Keratinocyte (primary cell): ENCODE measurements at regions not wholly inside any gene's neighbourhood (a gene's known extent, or its start where the extent isn't known, plus 50 kb on each side); places are given as distances from the start of the nearest gene placed in this dataset.

ENCODE experiments used
- DNase-seq: peaks from one replicate; pipeline ENCODE4 v3.0.0-alpha.2; 2011; ENCODE audit warnings: low read depth, missing footprints, low spot score
- FAIRE-seq: peaks from 2 replicates; lab custom pipeline; 2011; peaks lifted over from hg19 to GRCh38; lab: Jason Lieb, UNC
- H2AFZ ChIP-seq: 2 replicates; pipeline ENCODE4 v1.6.0; 2012; ENCODE audit warnings: low read length, control low read depth, inconsistent platforms; ENCODE audit not compliant: control insufficient read depth
- H3K27ac ChIP-seq: 2 replicates; pipeline ENCODE4 v1.5.1; 2011; ENCODE audit warnings: low read length; ENCODE audit not compliant: control insufficient read depth, insufficient read depth
- H3K27me3 ChIP-seq: 3 replicates; pipeline ENCODE4 v1.6.0; 2011; ENCODE audit warnings: low read length; ENCODE audit not compliant: control insufficient read depth, insufficient read depth; ENCODE audit errors: extremely low read depth
- H3K36me3 ChIP-seq, 2 experiments: 2 replicates in 1 of 2; 3 replicates in 1 of 2; pipeline ENCODE4 v1.5.1; 2011; ENCODE audit warnings: low read length in 2 of 2, mild to moderate bottlenecking in 1 of 2; ENCODE audit not compliant: control insufficient read depth in 2 of 2, insufficient read depth in 2 of 2; ENCODE audit errors: extremely low read depth in 1 of 2
- H3K4me1 ChIP-seq: 3 replicates; pipeline ENCODE4 v1.5.1; 2011; ENCODE audit warnings: low read length; ENCODE audit not compliant: control insufficient read depth, insufficient read depth; ENCODE audit errors: extremely low read depth
- H3K4me2 ChIP-seq: 3 replicates; pipeline ENCODE4 v1.6.0; 2011; ENCODE audit warnings: low read depth, low read length; ENCODE audit not compliant: control insufficient read depth, insufficient read depth; ENCODE audit errors: extremely low read depth
- H3K4me3 ChIP-seq, 3 experiments: fragments of 200-600 bp in 1 of 3; sonication (generic) in 1 of 3; 2 replicates in 2 of 3; 3 replicates in 1 of 3; pipeline ENCODE4 v1.5.1; 2011 to 2016; ENCODE audit warnings: low read length in 3 of 3, mild to moderate bottlenecking in 3 of 3, control low read depth in 2 of 3, inconsistent platforms in 1 of 3, low read depth in 1 of 3, mixed read lengths in 1 of 3, mixed run types in 1 of 3, moderate library complexity in 1 of 3; ENCODE audit not compliant: control insufficient read depth in 2 of 3, insufficient read depth in 2 of 3; ENCODE audit errors: extremely low read depth in 1 of 3
- H3K79me2 ChIP-seq: 2 replicates; pipeline ENCODE4 v1.6.0; 2012; ENCODE audit warnings: low read length; ENCODE audit not compliant: control insufficient read depth, insufficient read depth
- H3K9ac ChIP-seq: 3 replicates; pipeline ENCODE4 v1.6.0; 2011; ENCODE audit warnings: low read length; ENCODE audit not compliant: control insufficient read depth, insufficient read depth; ENCODE audit errors: extremely low read depth
- H3K9me1 ChIP-seq: 3 replicates; pipeline ENCODE4 v1.6.0; 2011; ENCODE audit warnings: low read length; ENCODE audit not compliant: control insufficient read depth, insufficient read depth; ENCODE audit errors: extremely low read depth
- H3K9me3 ChIP-seq: 2 replicates; pipeline ENCODE4 v1.5.1; 2012; ENCODE audit warnings: low read depth, low read length; ENCODE audit not compliant: control insufficient read depth
- H4K20me1 ChIP-seq: 3 replicates; pipeline ENCODE4 v1.6.0; 2011; ENCODE audit warnings: low read length; ENCODE audit not compliant: control insufficient read depth, insufficient read depth; ENCODE audit errors: extremely low read depth
- CTCF ChIP-seq, 3 experiments: IDR thresholded peaks in 1 of 3; conservative IDR thresholded peaks in 1 of 3; optimal IDR thresholded peaks in 1 of 3; 2 replicates in 2 of 3; 3 replicates in 1 of 3; pipeline versions ENCODE3 to v1.5.1; 2011; ENCODE audit warnings: low read length in 3 of 3, mild to moderate bottlenecking in 3 of 3, moderate library complexity in 2 of 3, control low read depth in 1 of 3, inconsistent platforms in 1 of 3; ENCODE audit not compliant: insufficient read depth in 2 of 3; ENCODE audit errors: extremely low read depth in 1 of 3
- EZH2 ChIP-seq: IDR thresholded peaks from one replicate; pipeline ENCODE4 v1.6.1; 2012; ENCODE audit warnings: inconsistent platforms, mild to moderate bottlenecking, low read length, moderate library complexity
- dilution Hi-C: fragments of 300-500 bp; cut with MboI; formaldehyde crosslinking; loops from one replicate; pipeline ENCODE4 v1.7.0; 2020; ENCODE audit warnings: low sequenced_read_pairs; ENCODE audit not compliant: extremely low pct_ligation_motif_present

- Histone ChIP-seq H3K4me3 (no peak overlapping the region), H3K9ac (no peak overlapping the region), H4K20me1 (no peaks in the 10 kb centered on the region), H3K27ac (no peak overlapping the region), H3K79me2 (no peaks in the 10 kb centered on the region), H3K36me3 (no peaks in the 10 kb centered on the region), H3K27me3 (no peaks in the 10 kb centered on the region), H3K9me1 (no peaks in the 10 kb centered on the region), H3K9me3 (no peaks in the 10 kb centered on the region), H2AFZ (no peak overlapping the region), H3K4me2 (no peak overlapping the region), H3K4me1 (no peaks in the 10 kb centered on the region)
- no peak for TF ChIP-seq CTCF (optimal IDR thresholded peaks at IDR 0.05 in 1 of 3, IDR thresholded peaks at IDR 0.05 in 1 of 3, conservative IDR thresholded peaks at IDR 0.05 in 1 of 3; ENCODE audit: extremely low read depth in 1 of 3, insufficient read depth in 2 of 3, low read length in 3 of 3)
- no peak for TF ChIP-seq EZH2
- DNase-seq (no peak), FAIRE-seq (no peak)
- dilution Hi-C loops, result no loop called here
Measured at GRCh38 chr13:58574791-58575190, 943.2 kb downstream of the PCDH17 start.

GRCh38 chr13:58579468-58579867 is 947.9 kb downstream of the PCDH17 start:
- H3K36me3 ChIP-seq, result no peaks in the 10 kb centered on the region
- no peak for FAIRE-seq
- no peak for DNase-seq
- H3K9me1 ChIP-seq, result no peaks in the 10 kb centered on the region
- no peaks in the 10 kb centered on the region for H4K20me1 ChIP-seq
- no peak overlapping the region for H3K4me2 ChIP-seq
- H3K9ac ChIP-seq, result no peak overlapping the region
- H3K27me3 ChIP-seq, result no peaks in the 10 kb centered on the region
- no peaks in the 10 kb centered on the region for H3K79me2 ChIP-seq
- TF ChIP-seq EZH2, result no peak
- no peak for TF ChIP-seq CTCF (optimal IDR thresholded peaks at IDR 0.05 in 1 of 3, IDR thresholded peaks at IDR 0.05 in 1 of 3, conservative IDR thresholded peaks at IDR 0.05 in 1 of 3; ENCODE audit: extremely low read depth in 1 of 3, insufficient read depth in 2 of 3, low read length in 3 of 3)
- H3K9me3 ChIP-seq, result no peaks in the 10 kb centered on the region
- no peak overlapping the region for H3K27ac ChIP-seq
- H2AFZ ChIP-seq, result no peak overlapping the region
- dilution Hi-C loops, result no loop called here
- no peak overlapping the region for H3K4me3 ChIP-seq
- H3K4me1 ChIP-seq, result no peaks in the 10 kb centered on the region
